Fibroblast of upper back skin (primary cell): ENCODE measurements at regions not wholly inside any gene's neighbourhood (a gene's known extent, or its start where the extent isn't known, plus 50 kb on each side); places are given as distances from the start of the nearest gene placed in this dataset.

ENCODE experiments used
- DNase-seq: peaks from one replicate; pipeline ENCODE4 v3.0.0-alpha.2; 2013

DNA sequence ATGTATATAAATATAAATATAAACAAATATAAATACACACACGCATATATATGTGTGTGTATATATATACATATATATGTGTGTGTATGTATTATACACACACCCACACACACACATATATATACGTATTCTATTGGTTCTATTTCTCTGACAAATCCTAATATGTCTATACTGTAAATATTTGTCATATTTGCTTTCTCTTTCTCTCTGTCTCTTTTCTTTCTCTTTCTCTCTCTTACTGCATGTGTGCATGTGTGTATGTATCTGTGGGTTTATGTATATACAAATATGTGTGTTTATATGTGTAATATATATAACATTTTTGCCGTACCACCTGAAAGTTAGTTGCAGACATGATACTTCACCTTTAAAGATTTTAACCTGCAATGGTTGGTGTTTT, 174.2 kb upstream of the PLEKHG7 start:
- no peak for DNase-seq

DNA sequence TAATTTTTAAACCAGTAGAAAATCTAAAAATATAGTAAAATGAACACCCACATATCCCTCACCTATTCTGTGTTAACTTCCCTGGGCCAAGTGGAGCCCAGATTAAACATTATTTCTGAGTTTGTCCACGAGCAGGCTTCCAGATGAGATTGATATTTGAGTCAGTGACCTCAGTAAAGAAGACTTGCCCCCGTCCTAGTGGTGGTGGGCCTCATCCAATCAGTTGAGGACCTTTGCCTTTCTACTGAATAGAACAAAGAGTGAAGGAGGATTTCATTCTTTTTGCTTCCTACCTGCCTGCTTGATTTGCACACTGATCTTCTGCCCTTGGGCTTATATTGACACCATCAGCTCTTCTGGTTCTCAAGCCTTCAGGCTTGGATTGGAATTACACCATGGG, 174.7 kb upstream of the PLEKHG7 start:
- DNase-seq, result no peak

DNA sequence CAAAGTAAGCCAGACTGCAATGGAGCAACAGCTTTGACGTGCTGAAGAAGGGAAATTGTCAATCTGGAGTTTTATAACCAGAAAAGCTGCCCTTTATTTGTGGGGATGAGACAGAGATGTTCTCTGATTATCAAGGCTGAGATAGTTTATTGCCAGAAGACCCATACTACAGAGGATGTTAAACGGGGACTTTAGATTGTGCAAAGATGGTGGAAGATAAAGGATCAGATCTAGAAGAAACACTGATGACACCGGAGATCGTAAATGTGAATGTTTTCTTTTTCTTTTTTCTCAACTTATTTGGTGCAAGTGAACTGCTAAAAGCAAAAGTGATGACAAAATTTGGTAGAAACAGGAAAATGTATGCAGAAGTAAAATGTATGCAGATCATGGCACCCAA, 178.3 kb upstream of the PLEKHG7 start:
- no peak for DNase-seq

DNA sequence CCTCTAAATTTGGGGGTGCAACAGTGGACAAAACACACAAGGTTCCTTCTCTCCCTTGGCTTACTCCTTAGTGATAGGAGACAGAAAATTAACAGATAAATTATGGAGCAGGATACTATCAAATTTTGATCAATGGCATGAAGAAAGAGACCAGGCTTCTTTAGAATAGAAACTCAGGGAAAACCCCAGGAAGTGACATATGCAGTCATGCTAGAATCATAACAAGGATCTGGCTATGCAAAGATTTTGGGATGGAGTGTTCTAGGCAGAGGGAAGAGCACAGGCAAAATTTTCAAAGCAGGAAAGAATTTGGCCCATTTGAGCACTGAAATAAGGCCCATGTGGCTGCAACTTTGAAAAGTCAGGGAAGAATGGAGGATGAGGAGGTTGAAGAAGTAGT, 182.3 kb upstream of the PLEKHG7 start:
- DNase-seq, result no peak

DNA sequence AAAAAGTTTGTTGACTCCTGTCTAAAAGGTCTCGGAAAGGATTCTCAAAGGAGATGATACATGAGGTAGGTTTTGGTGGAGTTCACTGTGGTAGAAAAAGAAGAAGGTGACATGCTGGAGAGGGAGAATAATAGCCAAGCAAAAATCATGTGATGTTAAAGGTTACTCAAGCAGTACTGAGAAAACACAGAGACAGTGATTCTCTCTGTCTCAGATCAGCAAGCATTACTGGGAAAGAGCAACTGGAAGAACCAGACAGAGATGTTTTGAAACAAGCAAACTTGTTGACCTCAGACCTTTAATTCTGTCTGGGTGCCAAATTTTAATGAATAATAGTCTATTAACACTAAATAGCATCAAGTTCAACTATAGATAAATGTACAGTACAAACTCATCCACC, 183.5 kb upstream of the PLEKHG7 start:
- no peak for DNase-seq

DNA sequence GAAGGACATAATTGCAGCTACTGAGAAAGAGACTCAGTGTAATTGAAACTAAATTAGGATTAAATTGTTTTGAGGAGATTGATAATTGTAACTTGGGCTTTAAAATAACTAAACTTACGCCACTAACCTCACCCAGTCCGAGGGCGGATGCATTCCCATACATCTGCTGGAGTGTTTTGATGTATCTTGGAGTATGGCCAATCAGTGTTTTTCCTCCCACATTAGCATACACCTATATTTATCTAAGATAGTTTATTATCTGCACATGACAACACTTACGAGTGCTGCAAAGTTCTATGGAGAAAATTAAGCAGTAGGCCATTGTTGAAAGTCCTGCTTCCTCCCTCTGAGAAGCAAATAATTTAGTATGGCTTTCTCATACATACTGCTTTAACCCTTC, 184.7 kb upstream of the PLEKHG7 start:
- DNase-seq, result no peak

DNA sequence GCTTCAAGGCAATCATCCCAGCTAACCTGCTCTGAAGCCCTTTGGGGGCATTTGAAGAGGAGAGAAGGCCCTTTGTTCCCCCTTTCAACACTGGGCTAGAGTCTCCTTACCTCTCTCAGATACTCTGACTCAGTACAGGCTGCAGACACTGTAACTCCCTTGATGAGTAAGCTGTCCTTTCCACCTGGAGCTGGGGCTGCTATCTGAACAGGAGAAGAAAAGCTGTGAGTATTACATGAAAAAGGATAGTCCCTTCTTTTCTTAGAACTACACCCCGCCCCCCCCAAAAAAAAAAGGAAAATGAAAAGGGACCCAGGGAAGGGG, 186.6 kb upstream of the PLEKHG7 start:
- DNase-seq, result no peak

DNA sequence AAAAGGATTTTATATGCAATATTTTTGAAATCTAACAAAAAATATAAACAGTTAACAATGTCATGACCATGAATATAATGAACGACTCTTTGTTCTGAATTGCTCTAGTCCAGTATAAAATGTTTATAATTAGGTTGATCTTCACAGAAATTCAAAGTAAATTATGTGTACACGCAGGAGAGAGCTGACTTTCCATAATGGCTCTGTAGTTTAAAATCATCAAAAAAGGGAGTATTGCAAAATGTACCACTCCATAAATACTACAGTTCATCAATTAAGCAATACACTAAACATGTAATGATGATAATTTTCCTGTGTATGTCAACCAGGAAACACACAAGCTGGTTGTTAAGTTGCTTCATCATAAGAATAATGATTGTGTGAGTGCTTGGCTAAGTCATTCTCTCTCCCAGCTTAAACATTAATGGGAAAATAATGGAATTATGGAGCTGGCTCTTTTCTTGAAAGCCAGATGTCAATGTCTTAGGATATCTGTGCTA, 189.5 kb upstream of the PLEKHG7 start:
- DNase-seq, result no peak

DNA sequence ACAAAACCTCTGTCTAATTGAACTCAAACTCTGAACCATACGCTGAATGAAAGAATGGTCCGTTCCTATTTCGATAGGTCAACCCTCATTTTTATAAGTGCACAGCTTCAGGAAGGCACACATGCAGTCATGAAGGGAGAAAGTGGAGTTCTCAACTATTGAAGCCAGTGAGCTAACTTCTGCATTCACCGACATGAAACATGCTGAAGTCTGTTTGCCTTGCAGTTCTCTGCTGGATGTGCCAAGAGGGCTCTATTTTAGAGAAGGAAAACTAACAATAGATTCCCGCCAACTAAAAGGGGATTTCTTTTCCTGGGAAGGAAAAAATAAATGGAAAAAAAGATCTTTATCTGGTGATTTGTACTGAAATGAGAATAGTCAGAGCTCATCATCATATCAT, 191.0 kb upstream of the PLEKHG7 start:
- no peak for DNase-seq

DNA sequence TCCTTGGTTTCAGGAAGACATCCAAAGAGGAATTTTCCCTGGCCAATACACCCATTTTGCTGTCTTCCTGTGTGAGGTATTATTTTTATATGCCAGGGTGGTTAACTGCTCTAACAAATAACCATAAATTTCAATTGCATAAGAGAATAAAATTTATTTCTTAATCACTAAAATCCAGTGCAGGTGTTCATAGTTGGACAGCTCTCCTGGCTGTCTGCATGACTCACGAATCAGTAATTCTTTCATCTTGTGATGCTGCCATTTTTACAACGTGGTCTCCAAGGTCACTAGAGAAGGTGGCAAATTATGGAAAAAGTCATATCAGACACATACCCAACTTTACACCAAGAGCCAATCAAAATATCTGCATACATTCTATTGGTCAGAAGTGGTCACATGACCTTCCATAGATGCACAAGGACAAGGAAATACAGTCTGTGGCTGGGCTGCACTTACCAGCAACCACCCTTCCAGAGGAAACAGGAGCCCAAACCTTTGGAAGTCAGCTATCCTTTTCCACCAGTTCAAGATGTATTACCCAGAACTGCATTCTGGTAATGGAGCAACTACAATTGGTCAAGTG, 193.5 kb upstream of the PLEKHG7 start:
- DNase-seq, result no peak

DNA sequence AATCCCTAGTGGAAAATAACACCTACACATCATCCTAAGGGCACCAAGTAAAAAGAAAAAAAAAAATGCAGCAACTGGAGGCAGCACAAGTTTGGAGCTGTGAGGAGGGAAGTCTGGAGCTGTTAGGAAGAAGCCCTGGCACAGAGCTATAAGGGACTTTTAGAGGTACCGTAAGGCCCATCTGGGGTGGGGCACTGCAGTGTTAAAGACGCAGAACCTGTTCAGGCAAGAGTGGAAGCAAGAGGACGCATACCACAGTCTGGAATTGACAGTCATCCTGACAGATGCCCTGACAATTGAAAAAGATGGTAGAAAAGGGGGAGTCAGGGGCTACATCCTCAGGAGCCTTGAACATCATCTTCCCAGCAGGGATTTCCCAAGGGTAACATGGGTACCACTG, 195.9 kb upstream of the PLEKHG7 start:
- no peak for DNase-seq

DNA sequence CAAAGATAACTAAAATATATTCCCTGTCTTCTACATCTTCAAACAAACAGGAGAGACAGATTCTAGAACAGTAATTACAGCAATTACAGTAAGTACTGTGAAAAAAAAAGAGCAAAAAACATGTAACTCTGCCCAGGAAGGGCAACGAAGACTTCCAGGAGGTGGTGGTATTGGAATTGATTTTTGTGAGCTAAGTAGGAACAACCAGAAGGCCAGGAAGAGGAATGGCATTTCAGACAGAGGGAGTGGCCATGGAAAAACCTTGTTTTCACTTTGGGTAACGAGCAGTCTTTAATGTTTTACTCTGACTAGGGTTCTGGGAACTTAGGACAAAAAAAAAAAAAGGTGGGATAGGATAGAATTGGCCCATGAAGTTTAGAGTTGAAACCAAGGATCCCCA, 196.3 kb upstream of the PLEKHG7 start:
- DNase-seq, result no peak

DNA sequence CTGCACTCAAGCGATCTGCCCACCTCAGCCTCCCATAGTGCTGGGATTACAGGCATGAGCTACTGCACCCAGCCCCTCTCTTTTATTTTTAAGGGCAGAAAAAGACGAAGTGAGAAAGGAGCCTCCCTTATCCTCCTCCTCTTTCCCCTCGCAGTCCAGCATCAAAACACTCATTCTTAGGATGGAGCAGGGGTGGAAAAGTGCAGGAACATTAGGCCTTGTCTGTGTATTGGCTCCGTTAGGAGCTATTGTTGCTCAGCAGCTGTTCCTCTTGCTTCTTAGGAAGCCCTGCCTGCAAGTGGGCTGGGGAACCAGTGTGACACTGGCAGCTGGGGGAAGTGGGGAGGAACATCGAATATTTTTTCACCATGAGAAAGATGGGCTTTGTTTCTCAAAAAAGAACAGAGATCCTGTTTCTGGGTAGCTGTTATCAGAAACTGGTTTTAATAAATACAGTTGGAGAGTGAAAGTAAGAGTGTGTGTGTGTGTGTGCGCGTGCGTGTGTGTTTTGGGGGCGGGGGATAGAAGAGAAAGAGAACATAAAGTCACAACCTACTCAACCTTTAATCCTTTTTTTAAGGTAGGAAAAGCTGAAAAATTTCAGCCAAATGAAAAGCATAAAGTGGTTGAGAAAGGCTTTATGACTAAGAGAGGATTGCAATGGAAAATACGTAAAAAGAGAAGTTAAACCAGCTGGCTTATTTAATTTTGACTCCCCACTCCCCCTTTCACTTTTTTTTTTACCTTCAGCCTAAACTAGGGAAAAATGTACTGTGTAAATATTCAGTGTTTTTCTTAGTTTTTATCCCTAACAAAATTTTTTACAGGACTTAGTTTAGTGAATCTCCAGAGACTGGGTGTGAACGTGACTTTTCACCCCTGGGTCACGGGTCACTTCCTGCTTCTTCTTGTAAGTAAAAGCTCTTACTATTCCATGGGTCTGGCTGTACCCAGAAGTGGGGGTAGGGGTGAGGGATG, 197.2 kb upstream of the PLEKHG7 start:
- DNase-seq, result peak; percentile 16

DNA sequence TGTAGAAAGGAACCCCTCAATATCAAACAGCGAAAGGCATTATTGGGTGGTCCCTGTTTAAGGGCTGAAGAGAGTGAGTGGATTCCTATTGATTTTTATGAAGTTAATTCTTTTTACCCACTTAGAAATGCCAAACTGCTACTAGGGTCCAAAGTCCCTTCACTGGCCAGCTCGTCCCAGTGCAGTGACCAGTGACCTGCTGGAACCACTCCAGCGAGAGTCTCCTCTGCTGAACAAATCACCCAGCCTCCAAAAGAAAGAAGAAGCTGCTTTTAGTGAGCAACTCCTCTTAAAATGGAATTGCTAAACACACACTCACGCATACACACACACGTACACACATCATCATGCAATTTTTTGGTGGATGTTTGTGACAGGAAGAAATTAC, 198.2 kb upstream of the PLEKHG7 start:
- no peak for DNase-seq

DNA sequence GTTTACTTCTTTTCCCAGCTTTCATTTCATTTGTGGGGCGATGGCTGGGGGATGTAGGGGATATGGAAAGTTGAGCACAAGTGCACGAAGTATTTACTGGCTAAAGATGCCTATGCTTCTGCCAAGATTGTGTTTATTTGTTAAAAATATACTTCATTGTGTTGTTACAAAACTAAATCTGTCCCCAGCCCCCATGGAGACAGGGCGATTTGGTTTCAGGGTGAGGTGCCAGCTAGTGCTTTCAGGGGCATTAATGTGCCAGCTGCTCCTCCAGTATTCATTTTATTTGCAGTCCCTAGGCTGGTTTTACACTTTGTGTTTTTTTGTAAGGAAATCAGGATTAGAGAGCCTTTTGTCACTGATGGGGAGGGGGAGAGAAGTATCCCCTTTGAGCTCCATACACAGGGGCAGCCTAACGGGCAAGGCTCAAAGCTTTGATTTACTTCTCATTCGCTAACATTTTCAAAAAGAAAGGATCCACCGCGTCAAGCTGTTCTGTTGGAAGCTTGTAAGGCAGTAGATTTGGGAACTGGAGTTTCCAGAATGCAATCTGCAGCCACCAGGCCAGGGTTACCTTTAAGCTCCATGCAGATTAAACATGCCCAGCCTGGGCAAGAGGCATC, 198.7 kb upstream of the PLEKHG7 start:
- DNase-seq, result no peak

DNA sequence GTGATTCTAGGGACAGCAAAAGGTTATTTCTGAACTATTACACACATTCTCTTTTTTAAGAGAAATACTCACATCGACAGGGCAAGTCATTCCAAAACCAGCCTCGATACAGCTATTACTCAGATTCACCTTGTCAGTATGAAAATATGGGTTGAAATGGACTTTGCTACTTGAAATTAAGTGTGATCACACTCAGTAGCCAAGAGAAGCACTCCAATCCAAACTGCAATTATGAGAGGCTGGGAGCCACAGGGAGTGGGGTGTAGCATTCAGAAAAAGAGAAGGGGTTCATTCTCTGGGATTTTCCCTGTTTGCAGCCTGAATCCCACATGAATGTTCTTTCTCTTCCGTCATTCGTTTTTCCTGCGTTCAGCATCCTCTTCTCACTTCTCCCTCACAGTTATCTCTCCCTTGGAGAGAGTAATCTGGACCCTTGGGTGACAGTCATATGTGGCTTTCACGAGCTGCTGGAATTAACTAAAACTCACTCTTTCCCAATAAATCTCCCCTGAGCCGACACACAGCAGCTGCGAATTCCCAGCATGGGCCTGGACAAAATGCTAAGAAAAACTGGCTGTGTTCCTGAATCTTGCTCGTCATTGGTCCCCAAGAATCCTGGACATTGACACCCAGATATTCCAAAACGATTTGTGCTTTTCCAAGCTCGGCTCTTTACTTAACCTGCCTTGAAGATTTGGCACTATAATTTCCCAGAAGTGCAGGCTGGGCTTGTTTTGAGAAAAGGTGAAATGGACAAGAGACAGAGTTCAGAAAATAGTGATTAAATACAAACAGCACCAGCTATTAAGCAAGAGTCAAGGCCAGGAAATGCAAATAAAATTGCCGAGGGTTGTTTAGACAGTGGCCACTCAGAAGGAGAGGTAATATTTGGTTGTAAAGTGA, 199.5 kb upstream of the PLEKHG7 start:
- no peak for DNase-seq

DNA sequence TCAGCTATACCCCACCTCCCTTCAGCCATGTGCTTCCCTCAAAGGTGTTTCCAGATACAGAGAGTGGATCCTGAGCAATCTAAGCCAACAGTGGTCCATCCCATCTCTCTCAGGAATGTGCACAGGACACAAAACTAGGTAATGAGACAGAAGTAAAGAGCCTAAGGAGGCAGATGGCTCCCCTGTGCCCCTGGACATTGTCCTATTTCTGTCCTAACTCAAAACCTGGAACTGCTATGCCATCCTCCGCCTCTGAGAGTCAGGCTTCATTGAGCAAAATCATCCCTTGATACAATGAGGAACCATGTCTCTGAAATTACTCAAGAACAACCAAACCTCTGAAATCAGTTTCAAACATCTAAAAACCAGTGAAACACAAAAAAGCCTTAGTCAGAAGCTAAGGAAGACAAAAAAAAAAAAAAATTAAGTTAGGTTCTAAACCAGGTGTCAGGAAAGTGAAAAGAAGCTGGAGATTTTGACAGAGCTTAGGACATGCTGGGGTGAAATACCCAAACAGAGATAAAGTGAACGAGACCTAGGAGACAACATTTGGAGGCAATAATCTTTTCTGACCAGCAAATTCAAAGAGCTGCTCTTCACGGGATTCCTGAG, 200.3 kb upstream of the PLEKHG7 start:
- DNase-seq, result no peak

DNA sequence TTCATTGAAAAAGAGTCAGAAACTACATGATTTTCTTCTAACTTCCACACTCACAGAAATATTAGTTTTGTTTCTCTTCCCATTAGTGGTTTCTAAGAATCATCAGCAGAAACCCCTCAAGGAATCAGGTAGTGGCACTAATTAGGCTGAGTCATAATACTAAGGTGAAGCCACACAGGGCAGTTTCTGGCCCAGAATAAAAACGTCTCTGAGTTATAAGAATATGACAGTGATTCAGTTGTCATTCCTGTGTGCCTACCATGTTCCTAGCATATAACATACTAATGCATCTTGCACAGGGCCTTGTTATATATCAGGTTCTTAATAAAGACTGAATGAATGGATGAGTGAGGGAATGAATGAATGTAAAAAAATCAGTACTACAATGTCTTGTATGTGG, 206.0 kb upstream of the PLEKHG7 start:
- DNase-seq, result no peak

DNA sequence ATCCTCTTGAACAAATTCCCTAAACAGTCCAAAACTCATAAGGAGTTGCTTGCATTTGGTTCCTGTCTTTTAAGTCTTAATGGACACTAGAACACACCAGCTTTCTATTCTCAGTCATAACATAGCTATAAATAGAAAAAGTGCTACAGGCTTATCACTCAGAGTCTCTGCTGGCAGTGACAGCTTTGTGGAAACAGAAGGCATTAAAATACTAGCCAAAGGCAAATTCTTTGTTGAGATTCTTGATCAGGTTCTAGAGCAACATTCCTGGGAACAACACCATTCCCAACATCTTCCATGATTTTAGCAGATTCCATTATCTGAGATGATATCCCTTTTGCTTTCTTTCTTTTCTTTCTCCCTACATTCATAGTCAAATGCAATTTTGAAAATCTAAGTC, 207.7 kb upstream of the PLEKHG7 start:
- DNase-seq, result no peak

DNA sequence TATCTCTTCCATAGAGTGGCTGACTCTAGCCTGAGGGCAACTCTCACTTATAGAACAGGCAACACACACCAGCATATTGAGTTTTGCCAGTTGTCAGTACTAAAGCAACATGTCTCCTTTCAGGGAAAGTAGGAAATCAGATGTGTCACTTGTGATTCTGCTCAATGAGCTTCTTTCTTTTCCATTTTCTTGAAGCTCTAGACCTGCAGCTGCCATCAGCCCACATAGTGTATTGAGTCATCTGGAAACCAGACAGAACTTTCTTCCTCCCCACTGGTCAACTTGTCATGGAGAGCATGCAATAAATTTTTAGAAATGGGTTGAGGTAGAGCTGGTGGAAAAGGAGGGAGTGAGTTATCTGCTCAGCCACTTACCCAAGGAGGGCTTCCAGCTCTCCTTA, 209.0 kb upstream of the PLEKHG7 start:
- DNase-seq, result no peak

DNA sequence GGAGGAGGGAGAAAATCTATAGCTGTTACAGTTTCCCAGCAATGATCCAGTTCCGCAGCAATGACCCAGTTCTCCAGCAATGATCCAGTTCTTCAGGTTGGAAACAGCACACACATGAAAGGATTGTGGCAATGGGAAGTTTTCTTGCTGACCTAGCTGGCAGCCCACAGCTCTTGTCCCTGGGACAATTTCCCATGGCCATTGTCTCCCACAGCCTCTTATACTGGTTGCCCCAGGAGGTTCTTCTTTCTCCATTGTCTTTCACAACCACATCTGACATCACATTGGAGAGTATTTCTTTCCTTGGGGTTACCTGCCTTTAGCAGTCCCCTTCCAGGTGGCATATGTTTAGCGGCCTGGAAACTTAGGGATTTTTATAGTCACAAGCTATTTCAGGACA, 209.8 kb upstream of the PLEKHG7 start:
- no peak for DNase-seq

DNA sequence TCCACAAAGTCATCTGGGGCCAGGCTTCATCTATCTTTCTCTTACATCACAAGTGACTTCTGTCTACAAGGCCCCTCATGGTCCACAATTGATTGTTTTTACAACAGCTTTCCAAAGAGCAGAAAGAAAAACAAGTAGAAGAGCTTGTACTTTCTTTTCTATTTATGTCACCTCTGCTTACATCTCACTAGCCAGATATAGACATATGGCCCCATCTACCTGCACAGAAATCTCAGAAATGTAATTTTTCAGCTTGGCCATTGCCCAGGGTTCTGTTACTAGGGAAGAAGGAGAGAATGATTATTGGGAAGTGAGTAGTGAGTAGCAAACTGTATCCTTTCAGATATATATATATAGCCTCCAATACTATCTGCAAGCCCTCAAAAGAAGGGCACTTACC, 210.5 kb upstream of the PLEKHG7 start:
- no peak for DNase-seq

DNA sequence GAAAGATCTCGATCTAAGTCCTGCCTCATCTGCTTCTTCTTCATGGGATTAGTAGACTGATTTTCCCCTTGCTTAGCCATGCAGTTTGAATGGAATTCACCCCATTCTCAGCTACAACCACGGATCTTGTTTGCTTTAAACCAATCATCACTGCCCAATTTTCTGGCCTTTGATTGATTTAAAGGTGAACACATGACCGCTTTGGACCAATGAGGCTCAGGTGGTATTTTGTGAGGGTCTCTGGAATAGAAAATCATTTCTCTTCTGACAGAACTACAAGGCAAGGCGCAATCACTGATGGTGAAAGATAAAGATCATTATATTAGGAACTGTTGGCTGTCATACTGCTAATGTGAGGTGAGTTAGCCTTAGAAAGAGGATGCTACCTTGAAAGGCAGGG, 213.0 kb upstream of the PLEKHG7 start:
- no peak for DNase-seq
